ENCODE measurements at regions not wholly inside any gene's neighbourhood (a gene's known extent, or its start where the extent isn't known, plus 50 kb on each side); places are given as distances from the start of the nearest gene placed in this dataset.

DNA sequence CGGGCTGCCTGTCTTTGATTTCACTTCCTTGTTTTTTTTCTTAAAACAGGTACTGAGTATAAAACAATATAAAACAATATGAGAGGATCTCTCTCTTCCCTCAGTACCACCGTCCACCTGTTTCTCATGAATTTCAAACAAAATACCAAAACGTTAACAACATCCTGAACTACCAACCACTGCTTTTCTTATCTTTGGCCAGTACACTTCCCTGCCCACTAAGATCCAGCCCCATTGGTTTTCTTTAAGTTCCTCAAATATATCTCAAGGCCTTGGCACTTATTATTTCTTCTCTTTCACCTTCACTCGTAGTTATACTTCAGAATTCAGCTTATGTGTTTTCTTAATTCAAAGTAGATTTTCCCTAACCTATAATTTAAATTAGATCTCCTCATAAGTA lies 370.2 kb upstream of the GRIA3 start:
- no peaks in the 10 kb centered on the region for H3K9me3 ChIP-seq (replicated peaks in 1 of 2; ENCODE audit: control insufficient read depth in 2 of 2, insufficient read depth in 1 of 2, low read depth in 1 of 2, low read length in 2 of 2)
- no peak for DNase-seq (ENCODE audit: low spot score)

DNA sequence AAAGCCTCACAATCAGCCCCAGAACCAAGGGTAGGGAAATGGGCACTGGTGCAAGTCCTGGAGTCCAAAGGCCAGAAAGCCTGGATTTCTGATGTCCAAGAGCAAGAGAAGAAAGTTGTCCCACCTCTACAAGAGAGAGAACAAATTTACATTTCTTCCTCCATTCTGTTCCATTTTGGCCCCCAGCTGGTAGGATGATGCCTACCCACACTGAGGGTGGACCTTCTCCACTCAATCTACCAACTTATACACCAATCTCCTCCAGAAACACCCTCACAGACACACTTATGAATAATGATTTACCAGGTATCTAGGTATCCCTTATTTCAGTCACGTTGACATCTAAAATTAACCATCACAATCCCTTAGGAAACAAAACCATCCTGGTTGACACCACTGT lies 367.8 kb upstream of the GRIA3 start:
- Histone ChIP-seq H2AFZ (ENCODE audit: low read length) (no peak overlapping the region), H3K27me3 (ENCODE audit: control insufficient read depth in 3 of 3, insufficient read depth in 3 of 3, low read depth in 1 of 3, low read length in 3 of 3) (no peaks in the 10 kb centered on the region), H3K9me3 (replicated peaks in 1 of 2; ENCODE audit: control insufficient read depth in 2 of 2, insufficient read depth in 1 of 2, low read depth in 1 of 2, low read length in 2 of 2) (no peaks in the 10 kb centered on the region), H3K27ac (replicated peaks; ENCODE audit: low read length) (no peak overlapping the region), H3K4ac (ENCODE audit: low read length) (no peak overlapping the region), H4K91ac (ENCODE audit: low read depth, low read length, poor library complexity) (no peak overlapping the region), H2BK15ac (ENCODE audit: low read length) (no peak overlapping the region), H3K23ac (ENCODE audit: low read depth, low read length, poor library complexity) (no peak overlapping the region), H2BK12ac (ENCODE audit: low read length) (no peak overlapping the region), H3K14ac (ENCODE audit: low read length) (no peak overlapping the region), H3K4me1 (ENCODE audit: control insufficient read depth in 2 of 2, insufficient read depth in 1 of 2, low read depth in 1 of 2, low read length in 2 of 2) (no peaks in the 10 kb centered on the region), H2BK5ac (ENCODE audit: low read length) (no peak overlapping the region), H3K36me3 (replicated peaks in 1 of 2; ENCODE audit: control insufficient read depth in 2 of 2, insufficient read depth in 2 of 2, low read length in 2 of 2) (no peaks in the 10 kb centered on the region), H3K9ac (ENCODE audit: low read depth, low read length, poor library complexity) (no peak overlapping the region), H2BK120ac (ENCODE audit: low read depth, low read length) (no peak overlapping the region), H3K4me3 (ENCODE audit: low read length in 2 of 2) (no peak overlapping the region), H3K4me2 (ENCODE audit: insufficient read depth, low read length, poor library complexity, severe bottlenecking) (no peak overlapping the region), H3K18ac (ENCODE audit: low read length) (no peak overlapping the region), H4K8ac (ENCODE audit: low read depth, low read length) (no peak overlapping the region), H3K79me1 (ENCODE audit: low read depth, low read length) (no peaks in the 10 kb centered on the region), H2AK5ac (ENCODE audit: low read depth, low read length) (no peak overlapping the region)
- no peak for DNase-seq (ENCODE audit: low spot score)
- WGBS, 2 donors (ENCODE audit: extremely low coverage in 2 of 2, insufficient read length in 2 of 2, insufficient replicate concordance in 1 of 2), result no CpG with 5 or more reads among the region's 1 CpG

More for the DNA sequence above, 370.2 kb upstream of the GRIA3 start:
- no peaks in the 10 kb centered on the region for H3K79me1 ChIP-seq (ENCODE audit: low read depth, low read length)
- no peak overlapping the region for H3K14ac ChIP-seq (ENCODE audit: low read length)
- no peak overlapping the region for H3K18ac ChIP-seq (ENCODE audit: low read length)
- no peaks in the 10 kb centered on the region for H3K27me3 ChIP-seq (ENCODE audit: control insufficient read depth in 3 of 3, insufficient read depth in 3 of 3, low read depth in 1 of 3, low read length in 3 of 3)
- no peak overlapping the region for H3K4me3 ChIP-seq (ENCODE audit: low read length in 2 of 2)
- no peak overlapping the region for H2BK15ac ChIP-seq (ENCODE audit: low read length)
- no peak overlapping the region for H4K91ac ChIP-seq (ENCODE audit: low read depth, low read length, poor library complexity)
- H2AK5ac ChIP-seq (ENCODE audit: low read depth, low read length), result no peak overlapping the region
- no peak overlapping the region for H2BK12ac ChIP-seq (ENCODE audit: low read length)
- H2BK5ac ChIP-seq (ENCODE audit: low read length), result no peak overlapping the region
- WGBS, 2 donors (ENCODE audit: extremely low coverage in 2 of 2, insufficient read length in 2 of 2, insufficient replicate concordance in 1 of 2), result no CpG with 5 or more reads among the region's 4 CpGs
- H2BK120ac ChIP-seq (ENCODE audit: low read depth, low read length), result no peak overlapping the region
- no peak overlapping the region for H3K4me2 ChIP-seq (ENCODE audit: insufficient read depth, low read length, poor library complexity, severe bottlenecking)
- no peaks in the 10 kb centered on the region for H3K36me3 ChIP-seq (replicated peaks in 1 of 2; ENCODE audit: control insufficient read depth in 2 of 2, insufficient read depth in 2 of 2, low read length in 2 of 2)
- H3K23ac ChIP-seq (ENCODE audit: low read depth, low read length, poor library complexity), result no peak overlapping the region
- H3K9ac ChIP-seq (ENCODE audit: low read depth, low read length, poor library complexity), result no peak overlapping the region
- H2AFZ ChIP-seq (ENCODE audit: low read length), result no peak overlapping the region
- H3K4me1 ChIP-seq (ENCODE audit: control insufficient read depth in 2 of 2, insufficient read depth in 1 of 2, low read depth in 1 of 2, low read length in 2 of 2), result no peaks in the 10 kb centered on the region
- no peak overlapping the region for H3K27ac ChIP-seq (replicated peaks; ENCODE audit: low read length)
- H4K8ac ChIP-seq (ENCODE audit: low read depth, low read length), result no peak overlapping the region
- H3K4ac ChIP-seq (ENCODE audit: low read length), result no peak overlapping the region

DNA sequence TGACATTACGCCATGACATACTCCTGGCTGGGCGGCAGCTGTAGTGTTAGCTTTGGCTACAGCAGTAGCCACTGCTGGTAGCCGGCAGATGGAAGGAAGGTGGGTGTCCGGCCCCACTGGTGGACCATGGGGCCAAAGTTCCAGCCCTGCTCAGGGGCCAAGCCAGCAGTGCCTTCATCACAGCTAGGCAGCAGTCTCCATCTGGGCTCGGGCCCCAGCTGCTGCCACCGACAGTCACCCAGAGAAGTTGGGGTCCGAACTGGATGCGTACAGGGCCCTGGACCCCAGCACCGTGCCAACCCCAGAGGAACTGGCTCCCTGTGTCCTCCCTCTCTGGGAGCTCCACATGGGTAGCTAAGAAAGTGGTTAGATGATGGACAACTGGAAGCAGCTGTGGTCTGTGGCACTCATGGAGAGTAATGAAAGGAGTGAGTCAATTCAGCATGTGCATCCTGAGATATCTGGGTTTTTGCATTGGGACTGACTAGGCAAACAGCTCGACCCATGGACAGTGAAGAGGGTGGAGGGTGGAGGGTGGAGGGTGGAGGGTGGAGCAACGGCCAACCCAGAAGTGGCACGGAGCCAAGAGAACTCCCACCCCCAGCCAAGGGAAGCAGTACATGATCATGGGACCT lies 366.6 kb upstream of the GRIA3 start:
- Histone ChIP-seq H4K91ac (ENCODE audit: low read depth, low read length, poor library complexity) (no peak overlapping the region), H3K4me1 (ENCODE audit: control insufficient read depth in 2 of 2, insufficient read depth in 1 of 2, low read depth in 1 of 2, low read length in 2 of 2) (no peaks in the 10 kb centered on the region), H2BK12ac (ENCODE audit: low read length) (no peak overlapping the region), H3K23ac (ENCODE audit: low read depth, low read length, poor library complexity) (no peak overlapping the region), H3K27ac (replicated peaks; ENCODE audit: low read length) (no peak overlapping the region), H2BK120ac (ENCODE audit: low read depth, low read length) (no peak overlapping the region), H3K18ac (ENCODE audit: low read length) (no peak overlapping the region), H3K4ac (ENCODE audit: low read length) (no peak overlapping the region), H2BK15ac (ENCODE audit: low read length) (no peak overlapping the region), H3K4me2 (ENCODE audit: insufficient read depth, low read length, poor library complexity, severe bottlenecking) (no peak overlapping the region), H3K27me3 (ENCODE audit: control insufficient read depth in 3 of 3, insufficient read depth in 3 of 3, low read depth in 1 of 3, low read length in 3 of 3) (no peaks in the 10 kb centered on the region), H3K9ac (ENCODE audit: low read depth, low read length, poor library complexity) (no peak overlapping the region), H4K8ac (ENCODE audit: low read depth, low read length) (no peak overlapping the region), H3K79me1 (ENCODE audit: low read depth, low read length) (no peaks in the 10 kb centered on the region), H2AFZ (ENCODE audit: low read length) (no peak overlapping the region), H3K4me3 (ENCODE audit: low read length in 2 of 2) (no peak overlapping the region), H3K36me3 (replicated peaks in 1 of 2; ENCODE audit: control insufficient read depth in 2 of 2, insufficient read depth in 2 of 2, low read length in 2 of 2) (no peaks in the 10 kb centered on the region), H3K14ac (ENCODE audit: low read length) (no peak overlapping the region), H2BK5ac (ENCODE audit: low read length) (no peak overlapping the region), H3K9me3 (replicated peaks in 1 of 2; ENCODE audit: control insufficient read depth in 2 of 2, insufficient read depth in 1 of 2, low read depth in 1 of 2, low read length in 2 of 2) (no peaks in the 10 kb centered on the region), H2AK5ac (ENCODE audit: low read depth, low read length) (no peak overlapping the region)
- DNase-seq (ENCODE audit: low spot score), result no peak
- WGBS, 2 donors (ENCODE audit: extremely low coverage in 2 of 2, insufficient read length in 2 of 2, insufficient replicate concordance in 1 of 2), result no CpG with 5 or more reads among the region's 12 CpGs

DNA sequence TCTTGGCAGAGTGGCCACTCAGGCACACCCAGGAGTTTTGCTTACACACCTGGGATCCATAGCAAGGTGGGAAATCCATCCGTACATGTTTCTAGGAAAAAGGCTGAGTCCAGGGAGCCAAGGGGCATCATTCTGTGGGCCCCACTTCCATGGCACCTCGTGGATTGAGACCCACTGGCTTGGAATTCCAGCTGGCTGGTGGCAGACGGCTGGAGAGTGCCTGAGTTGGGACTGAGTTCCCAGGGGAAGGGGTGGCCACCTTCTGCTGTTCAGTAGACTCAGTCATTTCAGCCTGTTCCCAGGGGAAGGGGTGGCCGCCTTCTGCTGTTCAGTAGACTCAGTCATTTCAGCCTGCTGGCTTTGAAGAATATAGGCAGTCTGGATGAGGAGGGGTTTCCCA lies 366.0 kb upstream of the GRIA3 start:
- H2BK12ac ChIP-seq (ENCODE audit: low read length), result no peak overlapping the region
- H3K4me2 ChIP-seq (ENCODE audit: insufficient read depth, low read length, poor library complexity, severe bottlenecking), result no peak overlapping the region
- no peak overlapping the region for H4K8ac ChIP-seq (ENCODE audit: low read depth, low read length)
- H2BK5ac ChIP-seq (ENCODE audit: low read length), result no peak overlapping the region
- H3K14ac ChIP-seq (ENCODE audit: low read length), result no peak overlapping the region
- no peak overlapping the region for H3K18ac ChIP-seq (ENCODE audit: low read length)
- H3K4ac ChIP-seq (ENCODE audit: low read length), result no peak overlapping the region
- H3K27me3 ChIP-seq (ENCODE audit: control insufficient read depth in 3 of 3, insufficient read depth in 3 of 3, low read depth in 1 of 3, low read length in 3 of 3), result no peaks in the 10 kb centered on the region
- no peaks in the 10 kb centered on the region for H3K4me1 ChIP-seq (ENCODE audit: control insufficient read depth in 2 of 2, insufficient read depth in 1 of 2, low read depth in 1 of 2, low read length in 2 of 2)
- no peaks in the 10 kb centered on the region for H3K9me3 ChIP-seq (replicated peaks in 1 of 2; ENCODE audit: control insufficient read depth in 2 of 2, insufficient read depth in 1 of 2, low read depth in 1 of 2, low read length in 2 of 2)
- H3K23ac ChIP-seq (ENCODE audit: low read depth, low read length, poor library complexity), result no peak overlapping the region
- H2AFZ ChIP-seq (ENCODE audit: low read length), result no peak overlapping the region
- H4K91ac ChIP-seq (ENCODE audit: low read depth, low read length, poor library complexity), result no peak overlapping the region
- no peak overlapping the region for H3K9ac ChIP-seq (ENCODE audit: low read depth, low read length, poor library complexity)
- H3K4me3 ChIP-seq (ENCODE audit: low read length in 2 of 2), result no peak overlapping the region
- H3K27ac ChIP-seq (replicated peaks; ENCODE audit: low read length), result no peak overlapping the region
- H2BK120ac ChIP-seq (ENCODE audit: low read depth, low read length), result no peak overlapping the region
- WGBS, 2 donors (ENCODE audit: extremely low coverage in 2 of 2, insufficient read length in 2 of 2, insufficient replicate concordance in 1 of 2), result no CpG with 5 or more reads among the region's 4 CpGs
- H3K36me3 ChIP-seq (replicated peaks in 1 of 2; ENCODE audit: control insufficient read depth in 2 of 2, insufficient read depth in 2 of 2, low read length in 2 of 2), result no peaks in the 10 kb centered on the region
- no peak for DNase-seq (ENCODE audit: low spot score)
- no peak overlapping the region for H2AK5ac ChIP-seq (ENCODE audit: low read depth, low read length)
- H3K79me1 ChIP-seq (ENCODE audit: low read depth, low read length), result no peaks in the 10 kb centered on the region
- H2BK15ac ChIP-seq (ENCODE audit: low read length), result no peak overlapping the region
